BLaER1 (cell line): ENCODE measurements at regions not wholly inside any gene's neighbourhood (a gene's known extent, or its start where the extent isn't known, plus 50 kb on each side); places are given as distances from the start of the nearest gene placed in this dataset.

Experiments
- H3K27ac ChIP-seq: shearing (Covaris generic); formaldehyde crosslinking; 2 replicates; pipeline ENCODE4 v1.8.1; 2022
- H3K27me3 ChIP-seq: shearing (Covaris generic); formaldehyde crosslinking; 2 replicates; pipeline ENCODE4 v1.8.1; 2022
- H3K36me3 ChIP-seq: shearing (Covaris generic); formaldehyde crosslinking; 2 replicates; pipeline ENCODE4 v1.8.1; 2022
- H3K4me1 ChIP-seq: shearing (Covaris generic); formaldehyde crosslinking; 2 replicates; pipeline ENCODE4 v1.8.1; 2022
- H3K4me2 ChIP-seq: shearing (Covaris generic); formaldehyde crosslinking; 2 replicates; pipeline ENCODE4 v1.8.1; 2022
- H3K4me3 ChIP-seq: shearing (Covaris generic); formaldehyde crosslinking; 2 replicates; pipeline ENCODE4 v1.8.1; 2022
- H3K9ac ChIP-seq: shearing (Covaris generic); formaldehyde crosslinking; 2 replicates; pipeline ENCODE4 v1.8.1; 2022
- H3K9me3 ChIP-seq: shearing (Covaris generic); formaldehyde crosslinking; 2 replicates; pipeline ENCODE4 v1.8.1; 2022
- H4K20me1 ChIP-seq: shearing (Covaris generic); formaldehyde crosslinking; 2 replicates; pipeline ENCODE4 v1.8.1; 2022
- Cebpa-rat ChIP-seq: shearing (Covaris generic); IDR thresholded peaks from 2 replicates; pipeline ENCODE4 v1.8.1; 2022

DNA sequence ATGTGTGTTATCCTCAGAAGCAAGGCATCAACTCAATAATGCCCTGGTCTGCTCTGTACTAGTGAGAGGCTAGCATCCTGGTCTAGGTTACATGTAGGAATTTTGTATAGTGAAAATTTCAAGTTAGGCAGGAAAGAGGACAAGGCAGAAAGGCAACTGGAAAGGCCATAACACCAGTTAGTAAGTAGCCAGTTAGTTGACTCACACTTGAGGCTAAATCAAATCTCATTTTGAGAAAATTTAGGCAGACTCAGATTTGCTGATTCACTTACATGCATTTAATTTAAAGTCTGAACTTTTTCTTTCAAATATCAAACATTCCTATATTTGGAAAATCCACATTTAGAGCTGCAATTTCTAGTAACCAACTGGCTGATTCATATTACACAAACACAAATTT is 184.5 kb upstream of the TCF21 start:
- no peaks in the 10 kb centered on the region for H3K27me3 ChIP-seq

DNA sequence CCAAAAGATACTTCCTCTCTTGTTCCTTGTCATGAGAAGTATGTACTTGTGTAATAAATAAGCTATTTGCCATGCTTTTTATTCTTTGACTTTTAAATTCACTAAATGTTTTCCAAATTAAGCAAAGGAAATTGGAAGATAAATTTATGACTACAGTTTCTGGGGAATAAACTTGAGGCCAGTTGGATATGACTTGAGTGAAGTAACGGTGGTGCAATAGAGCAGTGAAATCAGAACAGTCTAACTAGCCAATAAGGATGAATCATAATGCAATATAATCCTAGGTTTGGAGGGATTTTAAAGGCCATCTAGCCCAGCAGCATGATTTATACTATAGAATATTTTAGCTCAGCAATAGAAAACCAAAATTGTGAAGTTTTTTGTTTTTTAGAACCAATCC is 183.8 kb upstream of the TCF21 start:
- Histone ChIP-seq H3K4me2 (no peak overlapping the region), H3K36me3 (no peaks in the 10 kb centered on the region), H4K20me1 (no peaks in the 10 kb centered on the region), H3K9me3 (peaks cover 8% of the 10 kb centered on the region; the same call in 1 of the 2 replicates), H3K27me3 (no peaks in the 10 kb centered on the region), H3K9ac (no peak overlapping the region), H3K4me1 (peaks cover 25% of the 10 kb centered on the region), H3K4me3 (no peak overlapping the region), H3K27ac (no peak overlapping the region)
- TF ChIP-seq Cebpa-rat: no peak

More for the DNA sequence above, 184.5 kb upstream of the TCF21 start:
- H3K4me1 ChIP-seq: peaks cover 25% of the 10 kb centered on the region
- TF ChIP-seq Cebpa-rat: no peak
- H4K20me1 ChIP-seq: no peaks in the 10 kb centered on the region
- H3K4me3 ChIP-seq: no peak overlapping the region
- no peak overlapping the region for H3K9ac ChIP-seq
- no peak overlapping the region for H3K4me2 ChIP-seq
- peaks cover 9% of the 10 kb centered on the region; the same call in 1 of the 2 replicates for H3K9me3 ChIP-seq
- H3K27ac ChIP-seq: no peak overlapping the region
- H3K36me3 ChIP-seq: no peaks in the 10 kb centered on the region

DNA sequence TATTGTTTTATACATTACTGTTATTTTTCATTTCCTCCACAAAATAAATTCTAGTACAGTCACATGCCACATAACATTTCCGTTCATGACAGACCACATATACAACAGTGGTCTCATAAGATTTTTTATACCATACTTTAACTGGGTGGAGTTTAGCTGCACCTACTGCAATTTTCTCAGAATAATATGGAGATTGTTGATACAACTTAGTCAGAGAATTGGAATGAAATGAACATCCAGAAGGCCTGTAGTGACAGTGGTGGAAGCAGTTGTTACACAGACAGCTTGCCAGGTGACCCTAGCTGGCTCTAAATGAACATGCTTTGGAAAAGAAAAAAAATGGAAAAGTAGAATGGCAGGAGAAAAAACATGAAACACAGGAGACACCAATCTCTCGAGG is 183.2 kb upstream of the TCF21 start:
- Histone ChIP-seq H3K9ac (no peak overlapping the region), H4K20me1 (no peaks in the 10 kb centered on the region), H3K27ac (no peak overlapping the region), H3K4me2 (no peak overlapping the region), H3K9me3 (0 out of 2 replicates have a peak, but pooled peaks cover 5% of the 10 kb centered on the region), H3K4me1 (peaks cover 25% of the 10 kb centered on the region), H3K4me3 (no peak overlapping the region), H3K36me3 (no peaks in the 10 kb centered on the region), H3K27me3 (no peaks in the 10 kb centered on the region)
- TF ChIP-seq Cebpa-rat: no peak

DNA sequence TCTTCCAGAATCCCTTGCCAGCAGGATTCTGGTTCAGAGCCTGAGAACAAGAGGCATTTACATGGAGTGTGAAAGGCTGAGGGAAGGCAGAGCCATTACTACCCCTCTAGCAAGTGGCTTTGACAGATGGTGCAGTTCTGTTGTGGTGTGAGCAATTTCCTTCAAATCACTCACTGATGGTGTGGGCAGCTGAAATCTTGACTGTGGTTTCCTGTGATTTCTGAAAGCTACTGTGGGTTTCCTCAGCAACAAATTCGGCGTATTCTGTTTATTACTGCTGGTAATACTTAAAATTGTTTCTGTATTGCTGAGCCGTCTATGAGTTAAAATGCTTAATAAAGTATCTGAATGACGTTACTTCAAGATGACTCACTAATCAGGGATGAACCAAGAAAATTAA is 181.5 kb upstream of the TCF21 start:
- Histone ChIP-seq H3K27ac (no peak overlapping the region), H3K27me3 (no peaks in the 10 kb centered on the region), H3K4me2 (peak overlapping the region; percentile 66), H3K4me3 (no peak overlapping the region), H3K9ac (no peak overlapping the region), H3K9me3 (0 out of 2 replicates have a peak, but pooled peaks cover 5% of the 10 kb centered on the region), H4K20me1 (no peaks in the 10 kb centered on the region), H3K36me3 (no peaks in the 10 kb centered on the region), H3K4me1 (peaks cover 19% of the 10 kb centered on the region)
- no peak for TF ChIP-seq Cebpa-rat

DNA sequence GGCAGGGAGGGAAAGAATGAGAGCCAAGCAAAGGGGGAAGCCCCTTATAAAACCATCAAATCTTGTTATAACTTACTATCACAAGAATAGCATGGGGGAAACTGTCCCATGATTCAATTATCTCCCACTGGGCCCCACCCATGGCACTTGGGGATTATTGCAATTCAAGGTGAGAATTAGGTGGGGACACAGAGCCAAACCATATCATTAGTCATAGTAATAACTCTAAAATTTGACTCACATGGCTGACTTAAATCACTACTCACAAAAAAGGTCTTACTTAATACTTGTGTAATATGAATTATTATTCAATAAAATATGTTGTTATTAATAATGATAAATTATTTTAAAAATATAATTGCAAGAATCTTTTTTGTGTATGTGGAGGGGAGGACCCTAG is 178.1 kb upstream of the TCF21 start:
- Histone ChIP-seq H3K27me3 (no peaks in the 10 kb centered on the region), H3K4me3 (no peak overlapping the region), H3K4me1 (peaks cover 27% of the 10 kb centered on the region), H3K4me2 (no peak overlapping the region), H3K27ac (no peak overlapping the region), H3K36me3 (no peaks in the 10 kb centered on the region), H3K9ac (no peak overlapping the region), H4K20me1 (no peaks in the 10 kb centered on the region), H3K9me3 (no peaks in the 10 kb centered on the region)
- no peak for TF ChIP-seq Cebpa-rat

DNA sequence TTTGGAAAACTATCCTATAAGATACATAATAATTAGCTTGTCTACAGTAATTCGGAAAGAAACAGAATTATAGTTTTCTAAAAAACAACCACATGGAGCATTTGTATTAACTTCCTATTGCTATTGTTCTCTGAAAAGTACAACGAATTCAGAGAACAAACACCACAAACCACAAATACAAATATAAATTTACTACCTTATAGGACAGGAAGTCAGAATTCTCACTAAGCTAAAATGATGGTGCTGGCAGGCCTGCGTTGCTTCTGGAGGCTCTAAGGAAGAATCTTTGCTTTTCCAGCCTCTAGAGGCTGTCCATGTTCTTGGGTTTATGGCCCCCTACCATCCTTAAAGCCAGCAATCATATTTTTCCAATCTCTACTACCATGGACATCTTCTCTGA is 173.6 kb upstream of the TCF21 start:
- H3K4me2 ChIP-seq: peak overlapping the region; percentile 12; the same call in 1 of the 2 replicates
- H3K27ac ChIP-seq: no peak overlapping the region
- H3K9ac ChIP-seq: no peak overlapping the region
- peaks cover 8% of the 10 kb centered on the region for H3K4me1 ChIP-seq
- no peak overlapping the region for H3K4me3 ChIP-seq
- H3K36me3 ChIP-seq: no peaks in the 10 kb centered on the region
- H3K27me3 ChIP-seq: no peaks in the 10 kb centered on the region
- no peaks in the 10 kb centered on the region for H4K20me1 ChIP-seq
- no peaks in the 10 kb centered on the region for H3K9me3 ChIP-seq
- no peak for TF ChIP-seq Cebpa-rat

DNA sequence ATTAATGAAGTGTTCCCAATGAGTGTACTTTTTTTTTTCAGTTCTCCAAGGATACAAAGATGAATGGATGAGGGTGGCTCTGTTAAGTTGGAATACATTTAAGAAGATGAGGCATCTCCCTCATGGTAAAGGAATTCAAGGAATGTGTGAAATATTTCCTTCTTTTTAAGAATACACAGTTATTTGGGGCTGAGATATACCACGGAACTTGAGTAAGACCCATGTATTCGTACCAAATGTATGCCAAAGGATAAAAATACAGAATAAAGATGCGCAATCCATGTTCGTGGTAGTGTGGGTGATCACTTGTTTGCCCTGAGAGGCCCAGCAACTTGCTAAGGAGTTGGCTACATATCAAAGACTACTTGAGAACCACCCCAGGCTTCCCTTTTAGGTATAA is 164.2 kb upstream of the TCF21 start:
- no peaks in the 10 kb centered on the region for H3K36me3 ChIP-seq
- no peaks in the 10 kb centered on the region for H3K4me1 ChIP-seq
- no peaks in the 10 kb centered on the region for H3K27me3 ChIP-seq
- no peak overlapping the region for H3K4me2 ChIP-seq
- no peak overlapping the region for H3K4me3 ChIP-seq
- no peak overlapping the region for H3K27ac ChIP-seq
- H3K9ac ChIP-seq: no peak overlapping the region
- no peaks in the 10 kb centered on the region for H4K20me1 ChIP-seq
- H3K9me3 ChIP-seq: peaks cover 15% of the 10 kb centered on the region
- TF ChIP-seq Cebpa-rat: no peak

DNA sequence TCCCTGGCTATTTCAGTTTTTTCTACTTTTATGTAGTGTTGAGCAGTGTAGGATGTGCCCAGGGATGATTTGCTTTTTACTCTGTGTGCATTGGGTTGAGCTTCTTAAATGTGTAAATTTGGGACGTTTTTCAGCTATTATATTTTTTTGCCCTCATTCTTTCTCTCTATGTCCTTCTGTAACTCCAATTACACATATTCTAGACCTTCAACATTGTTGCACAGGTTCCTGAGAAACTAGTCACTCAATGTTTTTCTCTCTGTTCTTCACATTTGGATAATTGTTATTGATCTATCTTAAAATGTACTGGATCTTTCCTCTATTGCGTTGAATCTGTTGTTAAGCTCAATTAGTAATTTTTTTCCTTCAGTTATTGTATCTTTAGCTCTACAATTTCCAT is 162.7 kb upstream of the TCF21 start:
- Histone ChIP-seq H3K9ac (no peak overlapping the region), H3K36me3 (no peaks in the 10 kb centered on the region), H3K4me1 (no peaks in the 10 kb centered on the region), H3K27ac (no peak overlapping the region), H3K9me3 (peaks cover 15% of the 10 kb centered on the region), H3K4me2 (no peak overlapping the region), H3K27me3 (no peaks in the 10 kb centered on the region), H4K20me1 (no peaks in the 10 kb centered on the region), H3K4me3 (no peak overlapping the region)
- no peak for TF ChIP-seq Cebpa-rat

DNA sequence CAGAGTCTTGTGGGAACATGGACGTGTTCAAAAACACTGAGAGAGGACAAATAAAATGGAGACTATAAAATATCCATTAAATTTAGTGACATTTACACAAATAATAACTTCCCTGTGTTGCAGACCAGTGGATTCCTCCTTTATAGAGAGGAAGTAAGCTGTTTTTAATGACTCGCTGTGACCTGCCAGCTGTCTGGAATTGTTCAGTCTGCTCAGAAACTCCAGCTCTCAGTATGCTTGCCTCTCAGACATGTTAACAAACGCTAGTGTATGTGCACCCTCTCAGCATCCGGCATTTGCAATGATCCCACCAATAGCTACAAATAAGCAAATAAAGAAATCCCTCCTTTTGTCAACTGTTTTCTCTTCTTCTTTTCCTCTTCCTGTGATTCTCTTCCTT is 158.0 kb upstream of the TCF21 start:
- H3K27me3 ChIP-seq: no peaks in the 10 kb centered on the region
- no peaks in the 10 kb centered on the region for H3K4me1 ChIP-seq
- H4K20me1 ChIP-seq: no peaks in the 10 kb centered on the region
- H3K36me3 ChIP-seq: no peaks in the 10 kb centered on the region
- no peak overlapping the region for H3K27ac ChIP-seq
- H3K4me3 ChIP-seq: no peak overlapping the region
- H3K4me2 ChIP-seq: no peak overlapping the region
- peaks cover 20% of the 10 kb centered on the region for H3K9me3 ChIP-seq
- no peak for TF ChIP-seq Cebpa-rat
- no peak overlapping the region for H3K9ac ChIP-seq

DNA sequence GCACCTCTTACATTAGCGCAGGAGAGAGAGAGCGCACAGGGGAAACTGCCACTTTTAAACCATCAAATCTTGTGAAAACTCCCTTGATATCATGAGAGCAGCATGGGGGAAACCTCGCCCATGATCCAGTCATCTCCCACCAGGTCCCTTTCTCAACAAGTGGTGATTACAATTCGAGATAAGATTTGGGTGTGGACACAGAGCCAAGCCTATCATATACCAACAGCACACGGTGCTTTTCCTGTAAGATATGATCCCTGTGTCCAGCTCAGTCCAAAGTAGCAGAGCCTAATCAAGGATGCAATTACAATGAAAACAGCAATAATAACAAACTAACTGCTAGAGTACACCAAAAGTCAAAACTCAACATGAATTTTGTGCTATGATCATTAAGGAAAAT is 148.7 kb upstream of the TCF21 start:
- Histone ChIP-seq H3K36me3 (no peaks in the 10 kb centered on the region), H3K9ac (no peak overlapping the region), H3K27me3 (no peaks in the 10 kb centered on the region), H3K4me3 (no peak overlapping the region), H3K4me2 (no peak overlapping the region), H4K20me1 (no peaks in the 10 kb centered on the region), H3K4me1 (peaks cover 14% of the 10 kb centered on the region), H3K27ac (no peak overlapping the region), H3K9me3 (no peaks in the 10 kb centered on the region)
- no peak for TF ChIP-seq Cebpa-rat

DNA sequence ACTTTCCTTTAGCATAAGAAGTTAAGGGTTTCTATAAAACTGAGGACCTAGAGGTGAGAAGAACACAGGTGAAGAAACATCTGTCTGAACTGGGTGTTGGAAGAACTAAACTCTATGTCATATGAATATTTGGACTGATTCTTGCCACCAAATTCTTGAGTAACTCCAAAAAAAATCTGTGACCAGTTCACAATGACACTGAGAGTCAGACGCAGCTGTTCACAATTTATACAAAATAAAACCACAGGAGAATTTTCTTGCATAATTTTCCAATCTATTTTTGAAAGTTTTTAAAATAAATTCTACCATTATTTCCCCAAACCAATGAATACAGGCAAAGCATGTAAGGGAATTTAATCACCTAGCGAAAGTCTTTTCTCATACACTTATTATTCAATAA is 148.1 kb upstream of the TCF21 start:
- H3K4me3 ChIP-seq: no peak overlapping the region
- no peak for TF ChIP-seq Cebpa-rat
- H3K4me2 ChIP-seq: peak overlapping the region; percentile 51
- peaks cover 14% of the 10 kb centered on the region for H3K4me1 ChIP-seq
- no peak overlapping the region for H3K9ac ChIP-seq
- H4K20me1 ChIP-seq: no peaks in the 10 kb centered on the region
- no peaks in the 10 kb centered on the region for H3K36me3 ChIP-seq
- H3K27me3 ChIP-seq: no peaks in the 10 kb centered on the region
- no peak overlapping the region for H3K27ac ChIP-seq
- no peaks in the 10 kb centered on the region for H3K9me3 ChIP-seq
